ENCODE measurements at regions not wholly inside any gene's neighbourhood (a gene's known extent, or its start where the extent isn't known, plus 50 kb on each side); places are given as distances from the start of the nearest gene placed in this dataset.

DNA sequence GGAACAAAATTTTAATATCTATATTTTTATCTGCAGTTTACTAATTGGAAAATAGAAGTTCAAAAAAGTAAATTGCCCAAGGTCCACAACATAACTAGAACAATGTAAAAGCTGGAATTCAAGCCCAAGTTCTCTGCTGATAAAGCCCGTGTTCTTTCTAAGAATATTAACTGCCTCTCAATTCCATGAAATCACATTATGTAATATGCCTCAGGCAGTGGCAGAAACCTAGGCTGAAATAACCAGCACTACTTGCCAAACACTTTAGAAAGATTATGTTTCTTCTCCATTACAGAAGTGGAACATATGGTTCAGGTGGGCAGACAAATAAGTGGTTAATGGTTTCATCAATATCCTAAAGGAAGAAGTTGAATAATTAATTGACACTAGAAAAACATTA, 56.7 kb upstream of the ADGRL3 start:
- DNase-seq: peak in 1 of 2 experiments; percentile 1

DNA sequence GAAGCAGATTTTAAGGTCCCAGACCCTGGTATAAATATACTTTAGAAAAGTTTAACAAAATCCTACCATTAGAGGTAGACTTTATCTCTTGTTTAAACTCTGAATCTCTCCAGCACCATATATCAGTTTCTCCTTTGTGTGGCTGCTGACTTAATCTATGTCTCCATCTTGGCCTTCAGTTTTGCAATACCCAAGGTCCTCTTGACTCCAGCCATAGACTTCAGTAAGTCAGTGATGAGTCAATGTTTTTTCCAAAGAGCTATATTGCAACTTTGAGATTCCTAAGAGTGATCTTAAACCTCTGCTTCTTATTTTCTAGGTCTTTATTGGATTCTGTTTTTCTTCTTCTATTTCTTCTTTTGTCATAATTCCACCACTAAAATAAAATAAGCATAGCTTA, 50.8 kb upstream of the ADGRL3 start:
- DNase-seq: no peak
- TF ChIP-seq POLR2A (IDR thresholded peaks at IDR 0.05; ENCODE audit: low read length): no peak
- no peak for TF ChIP-seq GATA1 (IDR thresholded peaks at IDR 0.05; ENCODE audit: low read depth, low read length)

More for the DNA sequence above, 56.7 kb upstream of the ADGRL3 start:
- TF ChIP-seq POLR2A (IDR thresholded peaks at IDR 0.05; ENCODE audit: low read length) (no peak), GATA1 (IDR thresholded peaks at IDR 0.05; ENCODE audit: low read depth, low read length) (no peak)

Measured in erythroblast (primary cell).